Liver (tissue), 8 donors: ENCODE measurements at regions not wholly inside any gene's neighbourhood (a gene's known extent, or its start where the extent isn't known, plus 50 kb on each side); places are given as distances from the start of the nearest gene placed in this dataset.

ENCODE experiments used
- DNase-seq: peaks from one replicate; pipeline ENCODE4 v3.0.0-alpha.2; 2017; ENCODE audit warnings: low spot score
- H3K27ac ChIP-seq, 2 donors: one replicate each; pipeline ENCODE4 v1.7.0; 2013; ENCODE audit warnings: inconsistent platforms in 2 of 2, low read length in 2 of 2, control low read depth in 1 of 2, low read depth in 1 of 2, mild to moderate bottlenecking in 1 of 2
- H3K27me3 ChIP-seq, 4 donors: one replicate each; pipeline versions ENCODE4 v1.6.1 to v1.7.0; 2013; ENCODE audit warnings: low read length in 3 of 4, inconsistent platforms in 1 of 4, mild to moderate bottlenecking in 1 of 4, moderate library complexity in 1 of 4; ENCODE audit not compliant: control insufficient read depth in 4 of 4, insufficient read depth in 4 of 4
- H3K36me3 ChIP-seq, 4 donors: one replicate each; pipeline versions ENCODE4 v1.6.1 to v1.7.0; 2013; ENCODE audit warnings: low read length in 3 of 4, mild to moderate bottlenecking in 3 of 4, low read depth in 1 of 4, moderate library complexity in 1 of 4; ENCODE audit not compliant: control insufficient read depth in 4 of 4, insufficient read depth in 3 of 4
- H3K4me1 ChIP-seq, 4 donors: one replicate each; pipeline versions ENCODE4 v1.6.1 to v1.7.0; 2013; ENCODE audit warnings: low read length in 3 of 4, mild to moderate bottlenecking in 3 of 4, moderate library complexity in 1 of 4; ENCODE audit not compliant: control insufficient read depth in 4 of 4, insufficient read depth in 4 of 4
- H3K4me3 ChIP-seq, 3 donors: one replicate each; pipeline versions ENCODE4 v1.6.1 to v1.7.0; 2013; ENCODE audit warnings: low read length in 3 of 3, control low read depth in 1 of 3, low read depth in 1 of 3, mild to moderate bottlenecking in 1 of 3
- H3K9ac ChIP-seq, 2 donors: one replicate each; pipeline ENCODE4 v1.7.0; 2013; ENCODE audit warnings: low read length in 2 of 2, mild to moderate bottlenecking in 2 of 2, moderate library complexity in 2 of 2, control low read depth in 1 of 2, low read depth in 1 of 2
- H3K9me3 ChIP-seq, 4 donors: one replicate each; pipeline versions ENCODE4 v1.6.1 to v1.7.0; 2013; ENCODE audit warnings: low read length in 3 of 4; ENCODE audit not compliant: control insufficient read depth in 4 of 4
- ATF3 ChIP-seq: IDR thresholded peaks from 2 replicates; pipeline ENCODE4 v1.6.1; 2016; ENCODE audit warnings: antibody characterized with exemption
- CTCF ChIP-seq: fragments of 150-350 bp; IDR thresholded peaks from 2 replicates; pipeline ENCODE4 v1.5.1; 2017; ENCODE audit warnings: improper control_type of control experiment, low read depth, low read length; ENCODE audit not compliant: missing input control
- EGR1 ChIP-seq, 2 donors: IDR thresholded peaks; 2 replicates each; pipeline ENCODE4 v1.6.1; 2016 to 2018; ENCODE audit warnings: antibody characterized with exemption in 2 of 2, low read depth in 2 of 2
- FOXA1 ChIP-seq: IDR thresholded peaks from 2 replicates; pipeline ENCODE4 v1.6.1; 2016; ENCODE audit warnings: antibody characterized with exemption
- FOXA2 ChIP-seq: IDR thresholded peaks from 2 replicates; pipeline ENCODE4 v1.6.1; 2016; ENCODE audit warnings: antibody characterized with exemption
- GABPA ChIP-seq, 2 donors: IDR thresholded peaks in 1 of 2; conservative IDR thresholded peaks in 1 of 2; 2 replicates each; pipeline ENCODE4 v1.6.1; 2016; ENCODE audit warnings: antibody characterized with exemption in 2 of 2, mild to moderate bottlenecking in 1 of 2, moderate library complexity in 1 of 2
- HNF4A ChIP-seq, 2 donors: conservative IDR thresholded peaks; 2 replicates each; pipeline ENCODE4 v1.6.1; 2016; ENCODE audit warnings: antibody characterized with exemption in 2 of 2, mild to moderate bottlenecking in 2 of 2
- HNF4G ChIP-seq: IDR thresholded peaks from 2 replicates; pipeline ENCODE4 v1.6.1; 2016; ENCODE audit warnings: antibody characterized with exemption
- JUND ChIP-seq, 2 donors: IDR thresholded peaks; 2 replicates each; pipeline ENCODE4 v1.6.1; 2016; ENCODE audit warnings: antibody characterized with exemption in 2 of 2
- NR2F2 ChIP-seq: IDR thresholded peaks from 2 replicates; pipeline ENCODE4 v1.6.1; 2016; ENCODE audit warnings: antibody characterized with exemption
- RAD21 ChIP-seq, 2 donors: IDR thresholded peaks; 2 replicates each; pipeline ENCODE4 v1.6.1; 2016; ENCODE audit warnings: antibody characterized with exemption in 2 of 2, mild to moderate bottlenecking in 2 of 2
- RXRA ChIP-seq, 2 donors: IDR thresholded peaks; 2 replicates each; pipeline ENCODE4 v1.6.1; 2017 to 2018; ENCODE audit warnings: antibody characterized with exemption in 2 of 2, mild to moderate bottlenecking in 1 of 2
- SP1 ChIP-seq: IDR thresholded peaks from 2 replicates; pipeline ENCODE4 v1.6.1; 2018; ENCODE audit warnings: antibody characterized with exemption, mild to moderate bottlenecking
- TAF1 ChIP-seq: conservative IDR thresholded peaks from 2 replicates; pipeline ENCODE4 v1.6.1; 2016; ENCODE audit warnings: antibody characterized with exemption, mild to moderate bottlenecking
- YY1 ChIP-seq: IDR thresholded peaks from 2 replicates; pipeline ENCODE4 v1.6.1; 2016; ENCODE audit warnings: antibody characterized with exemption, mild to moderate bottlenecking
- ZBTB33 ChIP-seq: IDR thresholded peaks from 2 replicates; pipeline ENCODE4 v1.6.1; 2016; ENCODE audit warnings: antibody characterized with exemption
- WGBS: extraction: QIAGEN DNeasy Blood & Tissue Kit; methylation state at CpG from one replicate; pipeline ENCODE4 v1.1.7; 2013; 5-methylcytosine and 5-hydroxymethylcytosine counted together
- TF ChIP-seq, protein P1 (sequence below): IDR thresholded peaks from 2 replicates; pipeline ENCODE4 v1.6.1; 2016; ENCODE audit warnings: antibody characterized with exemption
- TF ChIP-seq, protein P2 (sequence below): IDR thresholded peaks from 2 replicates; pipeline ENCODE4 v1.6.1; 2016; ENCODE audit warnings: antibody characterized with exemption, mild to moderate bottlenecking
- donor health status: healthy.
- donor health status: healthy.
- donor health status: healthy.
- donor health status: healthy.
- donor health status: healthy.

DNA sequence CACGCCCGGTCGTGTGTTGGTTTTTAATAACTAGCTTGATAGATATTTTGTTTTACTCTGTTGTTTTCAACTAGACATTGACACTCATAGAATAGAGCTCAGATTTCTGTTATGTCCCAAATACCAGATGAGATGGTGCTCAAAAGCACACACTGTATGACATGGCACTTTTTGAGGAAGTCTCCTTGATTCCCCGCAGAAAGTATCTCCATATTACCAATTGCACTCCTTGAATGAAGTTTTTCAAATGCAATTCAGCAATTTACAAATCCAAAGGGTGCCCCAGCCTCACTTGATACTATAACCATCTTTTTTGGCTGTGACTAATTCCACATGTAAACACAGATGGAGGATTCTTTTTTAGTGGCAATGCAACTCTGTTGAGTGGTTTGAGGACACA, 92.0 kb upstream of the IGF1R start:
- TF ChIP-seq RXRA (IDR thresholded peaks at IDR 0.05) (no peak), RAD21 (IDR thresholded peaks at IDR 0.05) (no peak)
- TF ChIP-seq, protein P1, sequence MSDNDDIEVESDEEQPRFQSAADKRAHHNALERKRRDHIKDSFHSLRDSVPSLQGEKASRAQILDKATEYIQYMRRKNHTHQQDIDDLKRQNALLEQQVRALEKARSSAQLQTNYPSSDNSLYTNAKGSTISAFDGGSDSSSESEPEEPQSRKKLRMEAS: no peak
- H3K4me3 ChIP-seq: no peak overlapping the region
- H3K27me3 ChIP-seq: peaks cover 0 to 2% (median 0%) of the 10 kb centered on the region in 4 donors
- no peaks in the 10 kb centered on the region for H3K9me3 ChIP-seq
- WGBS: 88% methylated on average over 4 of the region's 4 CpGs
- H3K4me1 ChIP-seq: no peaks in the 10 kb centered on the region
- peaks cover 0 to 1% (median 0%) of the 10 kb centered on the region in 4 donors for H3K36me3 ChIP-seq
- H3K27ac ChIP-seq: no peak overlapping the region
- DNase-seq: no peak
- H3K9ac ChIP-seq: no peak overlapping the region

DNA sequence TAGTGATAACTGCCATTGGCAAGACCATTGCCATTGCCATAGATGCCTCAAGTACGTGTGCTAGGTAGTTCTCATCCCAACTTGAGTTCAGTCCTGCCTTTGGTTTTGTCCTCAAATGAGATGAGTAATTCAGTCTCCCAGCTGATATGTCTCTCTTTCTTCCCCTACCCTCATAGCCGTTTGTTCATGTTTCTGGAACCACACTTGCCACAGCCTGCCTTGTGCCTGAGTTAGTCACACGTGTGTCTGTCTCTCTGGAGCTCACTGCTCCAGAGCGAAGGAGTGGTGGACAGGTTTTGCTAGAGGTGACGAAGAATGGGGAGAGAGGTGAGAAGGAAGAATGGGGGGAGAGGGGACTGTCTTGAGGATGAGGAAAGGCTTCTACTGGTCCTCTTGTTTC, 88.0 kb upstream of the IGF1R start:
- H3K9ac ChIP-seq: no peak overlapping the region
- TF ChIP-seq, protein P2, sequence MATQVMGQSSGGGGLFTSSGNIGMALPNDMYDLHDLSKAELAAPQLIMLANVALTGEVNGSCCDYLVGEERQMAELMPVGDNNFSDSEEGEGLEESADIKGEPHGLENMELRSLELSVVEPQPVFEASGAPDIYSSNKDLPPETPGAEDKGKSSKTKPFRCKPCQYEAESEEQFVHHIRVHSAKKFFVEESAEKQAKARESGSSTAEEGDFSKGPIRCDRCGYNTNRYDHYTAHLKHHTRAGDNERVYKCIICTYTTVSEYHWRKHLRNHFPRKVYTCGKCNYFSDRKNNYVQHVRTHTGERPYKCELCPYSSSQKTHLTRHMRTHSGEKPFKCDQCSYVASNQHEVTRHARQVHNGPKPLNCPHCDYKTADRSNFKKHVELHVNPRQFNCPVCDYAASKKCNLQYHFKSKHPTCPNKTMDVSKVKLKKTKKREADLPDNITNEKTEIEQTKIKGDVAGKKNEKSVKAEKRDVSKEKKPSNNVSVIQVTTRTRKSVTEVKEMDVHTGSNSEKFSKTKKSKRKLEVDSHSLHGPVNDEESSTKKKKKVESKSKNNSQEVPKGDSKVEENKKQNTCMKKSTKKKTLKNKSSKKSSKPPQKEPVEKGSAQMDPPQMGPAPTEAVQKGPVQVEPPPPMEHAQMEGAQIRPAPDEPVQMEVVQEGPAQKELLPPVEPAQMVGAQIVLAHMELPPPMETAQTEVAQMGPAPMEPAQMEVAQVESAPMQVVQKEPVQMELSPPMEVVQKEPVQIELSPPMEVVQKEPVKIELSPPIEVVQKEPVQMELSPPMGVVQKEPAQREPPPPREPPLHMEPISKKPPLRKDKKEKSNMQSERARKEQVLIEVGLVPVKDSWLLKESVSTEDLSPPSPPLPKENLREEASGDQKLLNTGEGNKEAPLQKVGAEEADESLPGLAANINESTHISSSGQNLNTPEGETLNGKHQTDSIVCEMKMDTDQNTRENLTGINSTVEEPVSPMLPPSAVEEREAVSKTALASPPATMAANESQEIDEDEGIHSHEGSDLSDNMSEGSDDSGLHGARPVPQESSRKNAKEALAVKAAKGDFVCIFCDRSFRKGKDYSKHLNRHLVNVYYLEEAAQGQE: no peak
- TF ChIP-seq SP1 (no peak), HNF4G (no peak), FOXA1 (no peak), EGR1 (IDR thresholded peaks at IDR 0.05; ENCODE audit: low read depth in 2 of 2) (no peak), ATF3 (no peak)
- H3K27ac ChIP-seq: no peak overlapping the region
- H3K4me1 ChIP-seq: no peaks in the 10 kb centered on the region
- H3K9me3 ChIP-seq: no peaks in the 10 kb centered on the region
- H3K36me3 ChIP-seq: no peaks in the 10 kb centered on the region
- 65% methylated on average over 5 of the region's 5 CpGs for WGBS
- H3K27me3 ChIP-seq: peaks cover 0 to 2% (median 0%) of the 10 kb centered on the region in 4 donors
- DNase-seq: no peak
- no peak overlapping the region for H3K4me3 ChIP-seq

DNA sequence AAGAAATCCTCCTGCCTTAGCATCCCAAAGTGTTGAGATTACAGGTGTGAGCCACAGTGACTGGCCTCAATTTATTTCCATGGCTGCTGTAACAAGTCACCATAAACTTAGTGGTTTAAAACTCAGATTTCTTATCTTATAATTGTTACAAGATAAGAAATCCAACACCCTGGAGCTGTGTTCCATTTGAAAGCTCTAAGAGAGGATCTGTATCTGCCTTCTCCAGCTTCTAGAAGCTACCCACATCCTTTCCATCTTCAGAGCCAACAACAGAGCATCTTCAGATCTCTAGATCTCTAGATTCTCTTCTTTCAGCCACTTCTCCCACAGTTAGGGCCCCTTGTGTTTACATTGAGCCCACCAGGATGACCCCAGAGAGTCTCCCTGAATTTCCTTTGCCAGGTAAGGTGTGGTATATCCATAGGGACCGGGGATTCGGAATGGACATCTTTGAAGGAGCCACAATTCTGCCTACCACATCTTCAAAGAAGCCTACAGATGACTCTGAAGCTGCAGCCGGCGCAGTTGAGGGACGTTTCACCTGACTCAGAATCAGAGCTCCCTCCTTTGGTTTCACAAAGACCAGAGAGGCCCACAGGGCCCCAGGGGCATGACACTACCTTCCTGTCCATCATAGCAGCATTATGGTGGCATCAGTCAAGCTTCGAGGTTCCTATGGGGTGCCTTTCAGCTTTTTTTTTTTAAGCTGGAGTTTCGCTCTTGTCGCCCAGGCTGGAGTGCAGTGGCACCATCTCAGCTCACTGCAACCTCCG, 87.0 kb upstream of the IGF1R start:
- no peak overlapping the region for H3K9ac ChIP-seq
- H3K27me3 ChIP-seq: peaks cover 0 to 2% (median 0%) of the 10 kb centered on the region in 4 donors
- H3K4me1 ChIP-seq: no peaks in the 10 kb centered on the region
- no peak overlapping the region for H3K27ac ChIP-seq
- H3K4me3 ChIP-seq: no peak overlapping the region
- H3K9me3 ChIP-seq: no peaks in the 10 kb centered on the region
- no peak for DNase-seq
- 73% methylated on average over 9 of the region's 9 CpGs for WGBS
- no peaks in the 10 kb centered on the region for H3K36me3 ChIP-seq
- TF ChIP-seq RAD21 (IDR thresholded peaks at IDR 0.05) (no peak), CTCF (no peak), YY1 (no peak), ATF3 (no peak), FOXA1 (no peak), SP1 (no peak), RXRA (IDR thresholded peaks at IDR 0.05) (no peak), FOXA2 (no peak), HNF4A (conservative IDR thresholded peaks at IDR 0.05) (no peak), EGR1 (IDR thresholded peaks at IDR 0.05; ENCODE audit: low read depth in 2 of 2) (no peak), HNF4G (no peak), ZBTB33 (no peak), NR2F2 (no peak), JUND (IDR thresholded peaks at IDR 0.05) (no peak), TAF1 (no peak), GABPA (IDR thresholded peaks at IDR 0.05 in 1 of 2, conservative IDR thresholded peaks at IDR 0.05 in 1 of 2) (no peak)
- TF ChIP-seq, protein P1: no peak
